GM18861 (cell line): ENCODE measurements at regions not wholly inside any gene's neighbourhood (a gene's known extent, or its start where the extent isn't known, plus 50 kb on each side); places are given as distances from the start of the nearest gene placed in this dataset.
"Not testable (repeated sequence)": the region's sequence is repeated elsewhere in the genome, so short reads cannot be mapped to it uniquely, and the experiment has no call there.

Experiments used
- ATAC-seq: cut with Tn5 transposase; IDR thresholded peaks from one replicate; pipeline ENCODE4 v1.9.1; 2021; ENCODE audit not compliant: unreplicated experiment

GRCh38 chr1:163970151-163970550 is 588.8 kb upstream of the PBX1 start:
- no peak for ATAC-seq

GRCh38 chr1:163970699-163971098 is 588.3 kb upstream of the PBX1 start:
- no peak for ATAC-seq

GRCh38 chr1:163973586-163973985 is 585.4 kb upstream of the PBX1 start:
- ATAC-seq: no peak

- ATAC-seq: no peak
These were observed 584.9 kb upstream of the PBX1 start for GRCh38 chr1:163974120-163974519.

- ATAC-seq: no peak
These were observed 578.6 kb upstream of the PBX1 start for GRCh38 chr1:163980394-163980793.

GRCh38 chr1:163981500-163982030 is 577.4 kb upstream of the PBX1 start:
- no peak for ATAC-seq

- ATAC-seq: no peak
These were observed 575.9 kb upstream of the PBX1 start for GRCh38 chr1:163983097-163983496.

GRCh38 chr1:163985700-163986099 is 573.3 kb upstream of the PBX1 start:
- ATAC-seq: no peak

- ATAC-seq: no peak
These were observed 559.9 kb upstream of the PBX1 start for GRCh38 chr1:163999131-163999530.

GRCh38 chr1:164006186-164006585 is 552.8 kb upstream of the PBX1 start:
- not testable (repeated sequence) for ATAC-seq

- ATAC-seq: no peak
These were observed 552.4 kb upstream of the PBX1 start for GRCh38 chr1:164006621-164007020.

- no peak for ATAC-seq
These were observed 541.7 kb upstream of the PBX1 start for GRCh38 chr1:164017239-164017638.

GRCh38 chr1:164020391-164020790 is 538.6 kb upstream of the PBX1 start:
- no peak for ATAC-seq

GRCh38 chr1:164021813-164022212 is 537.2 kb upstream of the PBX1 start:
- ATAC-seq: no peak

- no peak for ATAC-seq
These were observed 525.2 kb upstream of the PBX1 start for GRCh38 chr1:164033782-164034181.

- no peak for ATAC-seq
These were observed 518.2 kb upstream of the PBX1 start for GRCh38 chr1:164040754-164041153.

GRCh38 chr1:164051782-164052181 is 507.2 kb upstream of the PBX1 start:
- ATAC-seq: no peak

GRCh38 chr1:164054331-164054730 is 504.7 kb upstream of the PBX1 start:
- no peak for ATAC-seq

GRCh38 chr1:164058198-164058597 is 500.8 kb upstream of the PBX1 start:
- no peak for ATAC-seq

- no peak for ATAC-seq
These were observed 497.5 kb upstream of the PBX1 start for GRCh38 chr1:164061528-164061927.

GRCh38 chr1:164064501-164064900 is 494.5 kb upstream of the PBX1 start:
- ATAC-seq: no peak

- ATAC-seq: no peak
These were observed 487.7 kb upstream of the PBX1 start for GRCh38 chr1:164071288-164071687.

GRCh38 chr1:164086832-164087231 is 472.2 kb upstream of the PBX1 start:
- ATAC-seq: no peak
